HG03342 (cell line): ENCODE measurements at regions not wholly inside any gene's neighbourhood (a gene's known extent, or its start where the extent isn't known, plus 50 kb on each side); places are given as distances from the start of the nearest gene placed in this dataset.

ENCODE experiments used
- ATAC-seq: cut with Tn5 transposase; IDR thresholded peaks from one replicate; pipeline ENCODE4 v1.9.1; 2021; ENCODE audit warnings: mild to moderate bottlenecking, moderate library complexity; ENCODE audit not compliant: unreplicated experiment

DNA sequence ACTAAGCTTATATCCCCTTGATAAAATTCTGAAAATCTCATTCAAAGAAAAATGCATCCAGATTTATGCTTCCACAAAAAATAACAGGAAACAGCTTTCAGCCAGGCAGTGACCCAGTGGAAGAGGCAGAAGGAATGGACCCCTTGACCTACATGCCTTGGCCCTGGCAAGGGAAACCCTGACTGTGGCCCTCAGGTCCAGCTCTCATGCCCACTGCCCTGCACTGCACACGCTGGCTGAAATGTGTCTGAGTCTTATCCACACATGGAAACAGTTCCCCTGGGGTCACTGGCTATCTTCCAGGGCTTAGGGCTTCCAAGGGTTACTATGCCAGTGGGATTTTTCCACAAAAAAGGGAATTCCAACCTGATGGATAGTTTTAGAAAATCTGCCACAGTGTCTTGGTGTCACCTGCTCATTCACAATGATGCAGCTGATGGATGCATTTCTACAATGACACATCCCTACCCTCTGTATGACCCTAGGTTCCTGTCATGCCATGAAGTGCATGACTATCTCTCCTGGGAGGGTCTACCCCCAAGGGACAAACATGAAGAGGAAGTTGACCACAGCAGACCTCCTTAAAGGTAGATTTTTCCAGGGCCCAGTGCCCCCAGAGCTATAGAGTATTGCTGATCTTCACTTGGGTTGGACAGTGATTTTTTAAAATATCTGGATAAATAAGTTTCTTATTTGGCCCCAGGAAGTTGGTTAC, 121.9 kb upstream of the CD93 start:
- ATAC-seq: no peak

DNA sequence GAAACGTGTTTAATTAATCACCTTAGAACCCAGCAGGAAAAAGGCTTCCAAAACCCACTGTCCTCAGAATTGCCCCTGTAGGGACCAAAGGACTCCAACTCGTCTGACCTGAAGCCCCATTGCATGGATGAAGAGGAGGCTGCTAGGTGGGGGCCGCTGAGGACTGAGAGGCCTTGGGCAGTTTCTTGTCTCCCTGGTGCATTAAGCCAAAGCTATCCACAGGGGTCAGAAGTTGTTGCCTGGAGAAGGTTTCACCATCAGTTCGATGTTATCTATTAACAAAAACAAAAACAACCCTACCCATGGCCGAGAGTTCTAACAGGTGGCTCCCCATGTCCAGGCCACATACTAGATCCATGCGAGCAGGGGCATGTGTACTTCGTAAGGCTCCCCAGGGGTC, 120.9 kb upstream of the CD93 start:
- ATAC-seq: no peak

DNA sequence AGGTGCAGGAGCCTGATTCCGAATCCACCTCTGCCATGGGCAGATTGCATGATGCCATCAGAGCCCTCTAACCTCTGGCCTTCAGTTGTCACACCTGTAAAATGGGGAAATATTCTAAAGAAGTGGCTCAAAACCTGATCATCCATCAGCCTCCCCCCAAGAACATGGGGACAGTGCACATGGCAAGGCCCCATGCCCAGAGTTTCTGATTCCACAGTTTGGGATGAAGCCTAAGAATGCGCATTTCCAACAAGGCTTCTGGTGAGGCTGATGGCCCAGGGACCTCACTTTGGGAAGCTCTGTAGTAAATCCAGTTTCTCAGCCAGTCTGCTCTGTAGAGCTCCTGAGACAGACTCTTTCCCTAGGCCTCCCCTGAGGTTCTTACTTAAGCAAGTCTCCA, 119.9 kb upstream of the CD93 start:
- no peak for ATAC-seq

DNA sequence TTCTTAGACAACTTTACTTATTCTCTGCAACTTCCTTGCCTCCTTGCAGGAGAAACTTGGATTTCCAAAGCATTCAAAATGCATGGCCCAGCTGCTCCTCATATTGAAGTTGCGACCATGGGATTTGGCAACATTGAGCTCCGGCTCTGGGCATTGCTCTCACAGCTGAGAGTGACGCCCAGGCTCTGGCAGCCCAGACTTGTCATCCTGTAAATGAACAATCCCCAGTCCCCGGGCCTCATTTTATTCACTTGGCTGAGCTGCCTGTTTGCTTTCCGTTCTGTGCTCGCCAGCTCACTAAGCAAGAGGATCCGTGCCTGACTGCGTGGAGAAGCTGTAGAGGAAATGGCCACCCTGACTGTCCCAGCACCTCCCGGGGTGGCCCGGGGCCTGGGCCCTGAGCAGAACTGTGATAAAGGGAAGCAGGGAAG, 119.5 kb upstream of the CD93 start:
- no peak for ATAC-seq

DNA sequence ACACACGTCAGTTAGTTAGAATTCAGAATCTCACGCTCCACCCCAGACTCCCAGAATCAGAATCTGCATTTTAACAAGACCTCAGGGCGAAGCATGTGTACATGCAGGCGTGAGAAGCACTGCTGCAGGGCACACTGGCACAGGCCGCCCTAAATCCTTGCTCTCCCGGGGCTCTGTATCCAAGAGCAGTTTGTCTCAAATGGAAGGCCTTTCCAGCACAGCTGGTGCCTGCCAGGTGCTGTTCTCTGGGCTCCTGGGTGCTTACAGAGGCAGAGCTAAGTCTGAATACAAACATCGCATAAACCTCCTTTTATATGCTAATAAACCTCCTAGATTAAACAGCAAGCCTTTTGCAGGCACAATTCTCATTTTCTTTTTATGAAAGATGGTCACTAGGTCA, 119.1 kb upstream of the CD93 start:
- ATAC-seq: no peak

DNA sequence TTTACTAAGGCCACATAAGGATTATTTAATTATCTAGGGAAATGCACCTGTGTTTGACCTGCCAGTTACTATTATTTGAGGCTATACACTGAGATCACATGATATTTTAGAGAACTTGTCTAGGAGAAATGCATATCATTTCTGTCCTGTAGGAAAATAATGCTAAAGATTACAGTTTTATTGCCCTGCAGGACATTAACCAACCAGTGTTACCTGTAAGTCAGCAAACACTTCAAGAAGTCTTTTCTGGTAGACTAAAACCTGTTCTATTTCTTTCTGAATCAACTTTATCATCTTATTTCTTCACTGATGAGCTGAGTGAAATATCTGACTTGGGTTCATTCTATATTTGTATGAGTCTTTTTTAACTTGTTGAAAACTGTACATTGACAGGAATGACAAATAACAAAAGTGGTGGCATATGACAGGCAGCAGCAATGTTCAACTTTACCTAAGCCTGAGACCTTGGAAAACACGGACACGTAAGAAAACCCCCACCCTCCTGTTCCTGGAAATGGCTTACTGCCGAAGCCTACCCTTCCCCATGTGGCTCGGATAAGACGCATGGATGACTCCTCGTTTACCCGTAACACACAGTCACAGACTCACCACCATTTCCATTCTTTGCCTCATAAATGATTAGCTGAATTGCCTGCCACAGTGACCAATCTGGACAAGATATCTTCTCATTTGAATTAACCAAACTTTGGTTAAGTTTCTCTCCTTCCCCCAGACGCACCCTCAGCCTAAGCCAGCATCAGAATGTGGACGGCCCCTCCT, 118.0 kb upstream of the CD93 start:
- ATAC-seq: no peak

DNA sequence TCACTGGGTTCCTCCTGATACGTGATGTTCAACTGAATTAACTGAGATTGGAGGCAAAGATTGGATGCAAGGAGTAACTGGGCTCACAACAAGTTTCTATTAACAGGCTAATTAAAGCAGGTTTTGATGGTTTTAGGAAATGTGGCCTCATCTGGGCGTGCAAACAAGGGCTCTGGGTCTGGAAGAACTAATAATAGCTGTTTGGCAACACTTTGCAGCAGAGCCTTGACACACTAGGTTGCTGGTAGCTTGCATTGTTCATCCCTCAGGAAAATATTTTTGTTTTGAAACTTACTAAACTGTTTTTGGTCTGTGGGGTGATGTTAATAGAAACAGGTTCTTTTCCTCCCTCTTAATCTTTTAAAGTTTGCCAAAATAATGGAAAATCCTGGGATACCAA, 117.2 kb upstream of the CD93 start:
- no peak for ATAC-seq

DNA sequence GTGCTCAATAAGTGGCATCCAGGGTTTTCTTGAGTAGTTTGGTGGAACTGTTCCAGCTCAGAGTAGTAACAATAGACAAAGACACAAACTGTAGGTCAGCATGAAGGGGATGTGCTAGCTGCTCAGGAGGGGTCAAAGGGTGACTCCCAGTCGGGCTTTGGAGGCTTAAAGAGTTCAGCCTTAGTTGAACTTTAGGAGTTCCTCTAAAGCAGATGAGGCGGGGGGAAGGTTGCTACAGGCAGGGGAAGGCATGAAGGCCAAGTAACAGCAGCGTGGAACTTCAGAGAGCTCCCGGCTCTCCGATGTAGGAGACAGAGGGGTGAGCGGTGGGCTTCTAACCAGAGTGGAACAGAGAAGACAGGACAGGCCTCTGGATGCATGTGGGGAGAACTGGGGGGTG, 115.5 kb upstream of the CD93 start:
- ATAC-seq: no peak

DNA sequence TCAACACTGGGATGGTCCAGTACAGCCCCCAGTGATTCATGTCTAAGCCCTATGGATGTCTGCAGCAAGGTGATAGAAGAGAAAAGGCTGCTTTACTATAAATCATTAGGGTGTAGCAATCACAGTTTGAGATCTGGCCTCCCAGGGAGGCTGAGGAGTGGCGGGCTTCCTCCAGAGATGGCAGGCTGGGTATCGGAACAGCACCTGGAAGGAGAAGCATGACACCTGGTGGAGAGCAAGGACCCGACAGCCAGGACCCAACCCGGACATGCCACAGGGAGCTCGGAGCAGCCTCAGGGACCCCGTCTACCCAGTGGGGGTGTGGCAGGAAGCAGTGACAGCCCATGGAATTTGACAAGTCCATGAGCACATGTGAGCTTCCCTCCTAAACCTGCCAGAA, 114.8 kb upstream of the CD93 start:
- no peak for ATAC-seq

DNA sequence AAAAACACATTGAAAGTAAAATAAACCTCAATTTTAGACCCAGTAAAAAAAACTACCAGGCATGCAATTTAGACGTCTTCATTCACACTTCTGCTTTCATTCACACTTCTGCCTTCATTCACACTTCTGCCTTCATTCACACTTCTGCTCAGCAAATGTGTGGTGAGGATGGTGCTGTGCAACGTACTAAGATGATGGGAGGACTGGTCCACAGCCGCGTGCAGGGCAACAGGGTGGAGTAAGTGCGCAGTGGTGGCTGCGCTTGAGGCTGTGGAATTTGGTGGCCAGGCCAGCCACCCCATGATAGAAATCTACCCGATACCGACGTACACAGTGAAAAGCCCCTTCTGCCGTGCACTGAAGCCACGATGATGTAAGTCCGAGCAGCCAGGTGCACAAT, 114.3 kb upstream of the CD93 start:
- ATAC-seq: no peak

DNA sequence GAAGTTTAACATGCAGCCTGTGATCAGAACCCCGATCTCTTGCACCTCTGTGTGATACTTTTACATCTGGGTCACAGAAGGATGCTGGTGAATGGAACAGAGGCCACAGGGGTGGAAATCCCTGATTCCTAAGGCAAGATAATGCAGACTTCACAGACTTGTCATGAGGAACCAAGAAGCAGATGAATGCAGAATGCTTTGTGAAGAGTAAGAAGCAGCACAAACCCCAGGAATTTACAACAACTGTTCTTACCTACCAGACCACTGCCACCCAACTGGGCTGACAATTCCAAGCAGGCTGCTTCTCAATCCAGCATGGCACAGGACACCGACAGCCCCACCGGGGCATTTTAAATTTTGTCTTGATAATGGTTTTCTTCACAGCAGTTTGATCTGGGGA, 113.2 kb upstream of the CD93 start:
- ATAC-seq: no peak

DNA sequence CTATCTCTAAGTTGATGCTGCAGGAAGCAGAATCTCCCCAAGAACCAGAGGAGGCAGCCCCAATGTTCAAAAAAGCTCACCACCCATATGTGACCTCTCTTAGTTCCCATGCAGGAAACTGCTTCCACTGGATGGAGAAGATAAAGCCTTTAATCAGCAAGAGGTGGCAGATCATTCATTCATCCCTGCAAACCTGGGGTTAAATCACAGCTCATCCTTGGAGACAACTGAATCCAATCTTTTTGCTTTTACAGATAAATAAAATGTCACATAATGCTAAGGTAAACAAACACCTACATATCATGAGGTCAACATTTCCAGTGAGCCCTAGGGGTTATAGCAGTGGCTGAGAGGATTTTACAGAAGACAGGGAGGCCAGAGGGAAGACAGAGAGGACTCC, 112.7 kb upstream of the CD93 start:
- no peak for ATAC-seq

DNA sequence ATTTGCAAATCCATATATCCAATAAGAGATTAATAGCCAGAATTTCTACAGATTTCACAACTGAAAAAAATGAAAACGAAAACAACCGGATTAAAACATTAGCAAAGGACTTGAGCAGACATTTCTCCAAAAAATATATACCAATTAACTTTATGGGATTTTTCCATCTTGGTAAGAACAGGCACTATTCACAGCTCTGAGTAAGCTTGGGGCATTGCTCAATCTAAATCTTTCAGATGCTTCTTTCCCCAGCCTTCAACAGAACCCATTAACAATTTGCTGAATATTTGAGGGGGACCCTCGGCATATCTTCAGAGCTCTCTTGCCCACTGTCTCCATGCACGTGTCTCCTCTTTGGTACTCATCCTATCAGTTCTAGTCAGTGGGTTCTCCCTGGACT, 111.7 kb upstream of the CD93 start:
- ATAC-seq: no peak

DNA sequence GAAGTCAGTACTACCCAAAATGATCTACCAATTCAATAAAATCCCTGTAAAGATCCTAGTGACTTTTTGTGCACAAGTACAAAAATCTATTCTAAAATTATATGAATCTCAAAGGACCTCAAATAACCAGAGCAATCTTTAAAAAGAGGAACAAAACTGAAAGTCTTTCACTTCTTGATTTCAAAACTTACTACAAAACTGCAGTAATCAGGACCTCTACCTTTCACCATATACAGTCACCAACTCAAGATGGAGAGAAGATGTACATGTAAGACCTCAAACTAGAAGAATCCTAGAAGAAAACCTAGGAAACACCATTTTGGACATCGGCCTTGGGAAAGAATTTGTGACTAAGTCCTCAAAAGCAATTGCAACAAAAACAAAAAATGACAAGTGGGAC, 109.5 kb upstream of the CD93 start:
- no peak for ATAC-seq

DNA sequence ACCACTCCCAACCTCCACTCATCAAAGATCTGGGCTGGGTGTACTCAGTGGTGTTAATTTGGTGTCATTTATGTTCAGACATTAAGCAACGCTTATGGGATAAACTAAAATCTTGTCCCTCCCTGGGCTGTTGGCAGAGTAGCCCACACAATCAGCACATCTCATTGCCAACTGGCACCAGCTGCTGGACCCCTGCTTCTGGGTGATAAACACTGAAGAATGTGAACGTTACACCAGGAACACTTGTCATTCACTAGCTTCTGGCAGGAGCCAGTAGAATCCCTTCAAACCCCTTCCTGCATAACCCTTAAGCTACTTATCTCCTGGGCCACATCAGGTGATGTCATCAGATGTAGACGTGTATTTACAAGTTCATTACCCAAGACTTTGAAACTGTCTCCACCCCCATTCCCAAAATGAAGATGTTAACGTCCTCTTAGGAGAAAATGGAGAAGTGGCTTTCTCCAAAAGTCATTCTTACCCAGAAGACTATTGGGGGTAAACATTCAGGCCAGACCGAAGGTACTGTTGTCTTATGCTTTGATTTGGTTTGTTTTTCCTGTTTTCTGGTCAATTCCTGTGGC, 107.8 kb upstream of the CD93 start:
- no peak for ATAC-seq

DNA sequence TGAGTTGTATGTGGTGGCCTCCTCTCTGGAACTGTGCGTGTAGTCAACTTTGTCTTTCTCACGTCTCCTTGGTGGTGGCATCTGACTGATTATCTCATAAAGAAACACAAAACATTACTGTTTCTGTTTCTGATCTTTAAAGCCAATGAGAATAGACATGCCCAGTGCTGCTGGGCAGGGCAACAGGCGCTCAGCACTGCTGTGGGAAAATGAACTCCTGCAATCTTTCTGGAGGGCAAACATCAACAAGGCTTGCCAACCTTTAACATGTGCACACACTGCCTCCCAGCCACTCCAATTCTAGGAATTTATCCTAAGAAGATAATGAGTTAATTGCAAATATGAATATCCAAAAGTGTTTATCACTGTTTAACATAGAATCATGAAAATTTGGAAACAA, 106.3 kb upstream of the CD93 start:
- ATAC-seq: no peak

DNA sequence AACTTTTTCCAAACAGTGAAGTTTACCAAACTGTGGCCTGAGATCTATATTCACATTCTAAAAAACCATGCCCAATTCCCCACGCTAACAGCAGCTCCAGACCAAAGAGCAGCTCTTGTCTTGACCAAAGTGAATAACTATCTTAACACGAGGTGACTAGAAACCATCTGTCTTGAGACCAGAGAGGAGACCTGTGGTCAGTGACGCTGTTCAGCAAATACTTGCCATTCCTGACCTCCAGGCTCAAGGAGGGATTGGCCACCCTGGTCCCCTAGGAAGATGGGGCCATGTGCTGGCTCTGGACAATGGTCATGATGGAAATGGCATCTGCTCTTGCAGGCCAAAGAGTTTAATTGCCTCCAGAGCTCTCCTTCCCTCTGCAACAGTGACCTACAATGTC, 104.4 kb upstream of the CD93 start:
- no peak for ATAC-seq

DNA sequence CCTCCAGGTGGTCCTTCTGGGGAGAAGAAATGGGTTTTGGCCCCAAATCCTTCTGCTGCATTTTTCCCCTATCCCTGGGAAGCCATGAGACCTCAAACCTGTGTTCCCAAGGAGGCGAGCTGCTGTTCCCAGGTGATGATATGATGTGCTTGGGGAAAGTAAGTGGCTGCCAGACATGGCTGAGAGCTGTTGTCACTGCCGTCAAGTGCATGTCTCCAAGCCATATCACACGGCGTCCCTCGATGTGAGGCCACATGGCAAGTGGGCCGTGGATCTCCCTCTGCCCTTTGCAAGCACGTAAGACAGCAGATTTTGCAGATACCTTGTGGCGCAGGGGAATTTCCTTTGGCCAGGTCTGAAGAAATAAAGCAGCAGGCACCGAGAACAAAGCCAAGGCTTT, 103.7 kb upstream of the CD93 start:
- ATAC-seq: no peak

DNA sequence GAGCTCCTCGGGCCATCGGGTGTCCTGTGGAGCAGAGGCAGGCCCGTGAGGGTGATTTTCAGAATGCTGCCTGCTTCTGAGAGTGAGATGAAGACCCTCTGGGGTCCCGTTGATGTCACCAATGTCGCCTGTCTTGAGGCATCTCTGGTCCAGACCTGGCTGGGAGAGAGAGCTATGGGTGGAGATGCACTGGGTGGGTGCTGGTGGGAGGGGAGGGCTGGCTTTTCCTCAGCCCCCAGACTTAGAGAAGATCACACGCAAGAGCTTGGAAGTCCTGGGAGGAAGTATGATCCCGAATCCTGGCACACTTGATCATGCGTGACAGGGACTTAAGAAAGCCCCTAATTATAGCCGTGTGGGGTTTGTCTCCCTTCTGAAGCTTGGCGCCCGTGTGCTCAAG, 103.2 kb upstream of the CD93 start:
- no peak for ATAC-seq

DNA sequence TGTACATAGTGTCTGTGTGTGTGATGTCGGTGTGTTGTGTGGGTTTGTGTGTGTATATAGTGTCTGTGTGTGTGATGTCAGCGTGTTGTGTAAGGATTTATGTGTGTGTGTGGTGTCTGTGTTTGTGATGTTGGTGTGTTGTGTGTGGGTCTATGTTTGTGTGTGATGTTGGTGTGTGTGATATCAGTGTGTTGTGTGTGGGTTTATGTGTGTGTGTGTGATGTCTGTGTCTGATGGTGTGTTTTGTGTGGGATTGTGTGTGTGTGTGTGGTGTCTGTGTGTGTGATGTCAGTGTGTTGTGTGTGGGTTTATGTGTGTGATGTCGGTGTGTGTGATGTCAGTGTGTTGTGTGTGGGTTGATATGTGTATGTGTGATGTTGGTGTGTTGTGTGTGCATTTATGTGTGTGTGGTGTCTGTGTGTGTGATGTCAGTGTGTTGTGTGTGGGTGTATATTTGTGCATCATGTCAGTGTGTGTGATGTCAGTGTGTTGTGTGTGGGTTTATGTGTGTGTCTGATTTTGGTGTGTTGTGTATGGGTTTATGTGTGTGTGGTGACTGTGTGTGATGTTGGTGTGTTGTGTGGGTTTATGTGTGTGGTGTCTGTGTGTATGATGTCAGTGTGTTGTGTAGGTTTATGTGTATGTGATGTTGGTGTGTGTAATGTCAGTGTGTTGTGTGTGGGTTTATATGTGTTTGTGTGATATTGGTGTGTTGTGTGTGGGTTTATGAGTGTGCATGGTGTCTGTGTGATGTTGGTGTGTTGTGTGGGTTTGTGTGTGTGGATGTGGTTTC, 102.4 kb upstream of the CD93 start:
- no peak for ATAC-seq

DNA sequence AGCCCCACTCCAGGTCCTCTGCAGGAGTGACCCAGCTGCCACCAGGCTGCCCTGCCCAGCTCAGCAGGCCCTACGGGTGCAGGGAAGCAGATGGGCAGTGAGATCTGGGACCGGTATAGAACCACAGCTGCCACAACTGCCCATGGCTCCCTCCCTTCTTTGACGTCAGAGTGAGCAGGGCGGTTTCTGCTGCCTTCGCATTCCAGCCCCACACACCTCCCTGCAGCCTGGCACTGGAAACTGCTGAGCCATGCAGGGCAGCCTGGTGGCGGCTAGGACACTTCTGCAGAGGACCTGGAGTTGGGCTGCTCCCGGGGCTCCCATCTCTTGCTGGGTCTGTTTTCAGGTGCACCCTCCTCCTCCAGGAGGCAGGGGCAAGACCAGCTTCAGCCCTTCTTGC, 101.6 kb upstream of the CD93 start:
- ATAC-seq: no peak

DNA sequence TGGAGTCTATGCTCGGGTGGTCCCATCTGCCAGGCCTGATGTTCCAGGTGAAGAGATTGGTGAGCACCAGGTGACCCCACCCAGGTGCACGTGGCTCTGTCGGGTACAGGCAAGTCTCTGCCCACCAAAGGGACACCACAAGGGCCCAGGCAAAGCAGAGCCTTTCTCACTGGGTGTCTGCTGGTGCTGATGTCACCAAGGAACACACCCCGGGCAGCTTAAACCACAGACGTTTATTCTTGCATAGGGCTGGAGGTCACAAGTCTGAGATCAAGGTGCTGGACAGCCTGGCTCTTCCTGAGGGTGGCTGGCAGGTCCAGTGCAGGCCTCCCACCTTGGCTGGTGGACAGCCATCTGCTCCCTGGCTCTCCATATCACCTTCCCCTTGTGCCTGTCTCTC, 100.7 kb upstream of the CD93 start:
- ATAC-seq: no peak
